ENCODE measurements at regions not wholly inside any gene's neighbourhood (a gene's known extent, or its start where the extent isn't known, plus 50 kb on each side); places are given as distances from the start of the nearest gene placed in this dataset.

GRCh38 chr16:88306411-88306810, 76.3 kb upstream of the ZNF469 start (continued):
- TF ChIP-seq GABPA (IDR thresholded peaks at IDR 0.05; ENCODE audit: borderline replicate concordance, insufficient read depth, low read length), result no peak
- no peak for TF ChIP-seq SIN3A (conservative IDR thresholded peaks at IDR 0.05 in 1 of 2, IDR thresholded peaks at IDR 0.05 in 1 of 2; ENCODE audit: low read depth in 1 of 2, low read length in 2 of 2)

All from H1 (cell line).